NCI-H460 (cell line): ENCODE measurements at regions not wholly inside any gene's neighbourhood (a gene's known extent, or its start where the extent isn't known, plus 50 kb on each side); places are given as distances from the start of the nearest gene placed in this dataset.
"Not testable (repeated sequence)": the region's sequence is repeated elsewhere in the genome, so short reads cannot be mapped to it uniquely, and the experiment has no call there.

Source experiments
- DNase-seq: peaks from one replicate; pipeline ENCODE4 v3.0.0-alpha.2; 2016; ENCODE audit warnings: low read depth; ENCODE audit errors: extremely low read depth

- no peak for DNase-seq
These were observed 85.1 kb downstream of the NIBAN1 start for GRCh38 chr1:184889166-184889565.

DNA sequence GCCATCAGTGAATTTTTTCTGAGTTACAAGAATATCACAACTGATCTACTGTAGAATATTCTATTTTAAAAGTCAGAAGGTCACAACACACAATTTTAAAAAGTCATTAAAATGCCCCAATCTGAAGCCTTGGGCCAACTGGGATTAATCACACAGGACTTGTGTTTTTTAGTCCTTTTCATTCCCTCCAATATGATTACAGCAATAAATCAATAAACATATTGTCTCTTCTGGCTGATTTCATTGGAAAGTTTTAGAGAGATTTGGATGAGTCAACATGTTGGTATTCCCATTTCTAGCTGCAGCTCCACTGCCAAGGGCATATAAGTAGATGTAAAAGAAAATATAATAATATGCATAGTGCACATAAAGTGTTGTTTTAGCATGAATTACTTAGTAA lies 85.8 kb downstream of the NIBAN1 start:
- DNase-seq = no peak

DNA sequence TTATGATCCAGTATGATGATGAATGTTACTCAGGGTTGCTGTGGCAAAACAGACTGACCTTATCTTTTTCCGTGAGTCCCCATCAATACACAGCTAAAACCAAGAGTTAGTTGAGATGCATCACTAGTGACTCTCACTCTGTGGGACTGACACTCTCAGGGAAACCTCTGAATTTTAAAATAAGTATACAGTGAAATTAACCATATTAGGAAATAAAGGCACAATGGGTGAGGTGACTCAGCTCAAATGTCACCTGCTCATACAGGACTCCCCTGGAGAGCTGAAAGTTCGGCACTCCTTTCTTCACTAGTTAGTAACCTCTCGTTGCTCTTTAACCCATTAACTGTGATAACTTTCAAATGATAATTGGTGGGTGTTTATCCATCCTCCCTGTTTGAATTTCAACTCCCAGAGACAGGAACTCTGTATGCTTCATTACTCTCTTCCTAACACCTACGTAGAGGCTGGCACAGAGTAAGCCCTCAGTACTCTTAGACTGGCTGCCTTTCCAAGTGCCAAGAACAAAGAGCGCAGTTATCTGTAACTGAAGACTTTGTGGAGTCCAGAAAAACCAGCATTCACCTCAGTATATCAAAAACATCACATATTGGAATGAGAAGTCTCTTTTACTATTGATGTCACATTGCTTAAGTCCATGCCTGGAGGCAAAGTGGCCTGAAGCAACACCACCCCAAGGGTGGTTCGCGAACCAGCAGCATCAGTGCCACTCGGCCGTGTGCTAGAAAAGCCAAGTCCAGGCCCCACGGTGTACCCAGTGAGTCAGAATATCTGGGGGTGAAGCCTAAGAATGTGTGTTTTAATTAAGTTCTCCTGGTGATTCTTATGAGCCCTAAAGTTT lies 91.1 kb downstream of the NIBAN1 start:
- DNase-seq = no peak

- no peak for DNase-seq
These were observed 92.1 kb downstream of the NIBAN1 start for GRCh38 chr1:184881941-184882913.

- no peak for DNase-seq
These were observed 94.3 kb downstream of the NIBAN1 start for GRCh38 chr1:184879876-184880557.

GRCh38 chr1:184878602-184879001 lies 95.7 kb downstream of the NIBAN1 start:
- DNase-seq = no peak

- DNase-seq = no peak
These were observed 96.3 kb downstream of the NIBAN1 start for GRCh38 chr1:184878002-184878401.

DNA sequence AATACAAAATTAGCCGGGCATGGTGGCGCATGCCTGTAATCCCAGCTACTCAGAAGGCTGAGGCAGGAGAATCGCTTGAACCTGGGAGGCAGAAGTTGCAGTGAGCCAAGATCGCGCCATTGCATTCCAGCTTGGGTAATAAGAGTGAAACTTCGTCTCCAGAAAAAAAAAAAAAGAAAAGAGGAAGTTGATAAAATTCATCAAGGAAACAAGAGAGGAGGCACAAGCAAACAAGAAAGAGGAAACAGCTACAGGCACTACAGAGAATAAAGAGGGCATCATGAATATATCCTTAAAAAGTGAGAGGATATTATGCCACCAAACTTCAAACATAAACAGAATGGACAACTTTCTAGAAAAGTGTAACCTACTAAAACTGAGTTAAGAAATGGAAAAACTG lies 98.3 kb downstream of the NIBAN1 start:
- DNase-seq = not testable (repeated sequence)

DNA sequence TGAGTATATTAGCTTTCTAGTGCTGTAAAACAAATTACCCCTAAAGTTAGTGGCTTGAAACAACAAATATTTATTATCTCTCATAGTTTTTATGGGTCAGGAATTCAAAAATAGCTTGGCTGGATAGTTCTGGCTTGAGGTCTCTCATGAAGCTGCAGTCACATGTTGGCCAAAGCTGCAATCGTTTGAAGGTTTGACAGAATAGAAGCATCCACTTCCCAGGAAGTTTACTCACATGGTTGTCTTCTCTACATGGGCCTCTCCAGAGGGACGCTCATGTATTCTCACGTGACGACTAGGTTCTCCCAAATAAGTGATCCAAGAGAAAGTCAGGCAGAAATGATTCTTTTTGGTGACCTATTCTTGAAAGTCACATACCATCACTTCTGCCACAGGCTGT lies 99.1 kb downstream of the NIBAN1 start:
- DNase-seq = no peak

- DNase-seq = no peak
These were observed 104.0 kb downstream of the NIBAN1 start for GRCh38 chr1:184870319-184870718.

GRCh38 chr1:184867866-184868689 lies 106.2 kb downstream of the NIBAN1 start:
- DNase-seq = no peak

GRCh38 chr1:184866991-184867788 lies 107.1 kb downstream of the NIBAN1 start:
- no peak for DNase-seq

DNA sequence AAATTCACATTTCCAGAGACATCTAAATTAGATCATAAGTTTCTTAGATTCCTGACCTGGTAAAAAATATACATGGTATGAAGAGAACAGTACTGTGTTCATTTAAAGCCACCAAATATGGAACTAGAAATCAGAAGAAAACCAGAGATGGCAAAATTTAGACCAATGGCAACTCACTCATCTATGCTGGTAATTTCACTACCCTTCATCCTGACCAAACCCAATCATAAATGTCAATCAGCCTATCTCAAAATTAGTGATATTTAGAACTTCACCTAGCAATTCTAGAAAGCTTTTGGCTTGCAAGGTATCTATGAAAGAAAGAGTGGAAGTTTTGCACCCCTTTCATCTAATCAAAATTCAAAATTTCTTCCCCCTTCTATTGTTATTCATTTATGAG lies 107.7 kb downstream of the NIBAN1 start:
- DNase-seq = no peak

GRCh38 chr1:184865831-184866230 lies 108.5 kb downstream of the NIBAN1 start:
- DNase-seq = no peak

GRCh38 chr1:184861755-184862336 lies 107.2 kb upstream of the EDEM3 start:
- no peak for DNase-seq

GRCh38 chr1:184860985-184861754 lies 106.5 kb upstream of the EDEM3 start:
- no peak for DNase-seq

DNA sequence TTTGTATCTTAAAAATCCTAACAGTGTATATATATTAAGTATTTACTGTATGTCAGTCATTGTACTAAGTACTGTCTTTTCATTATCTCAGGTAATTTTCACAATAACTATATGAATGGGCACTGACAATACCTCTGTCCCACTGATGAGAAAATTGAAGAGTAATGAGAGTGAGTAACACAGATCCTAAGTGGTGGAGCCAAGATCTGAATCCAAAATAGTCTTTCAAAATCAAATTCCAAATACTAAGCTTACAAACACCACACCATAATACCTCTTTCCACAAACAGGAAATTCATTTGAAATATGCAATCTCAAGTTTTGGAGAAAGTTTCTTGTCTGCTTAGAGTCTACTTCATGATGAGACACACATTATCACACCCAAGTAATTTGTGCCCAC lies 105.9 kb upstream of the EDEM3 start:
- no peak for DNase-seq
